Mucosa of rectum (tissue), 2 donors: ENCODE measurements at regions not wholly inside any gene's neighbourhood (a gene's known extent, or its start where the extent isn't known, plus 50 kb on each side); places are given as distances from the start of the nearest gene placed in this dataset.

Experiments used
- H3K27ac ChIP-seq, 2 donors: one replicate each; pipeline ENCODE4 v1.7.0; 2013; ENCODE audit warnings: inconsistent platforms in 2 of 2, low read depth in 2 of 2, low read length in 2 of 2
- H3K27me3 ChIP-seq, 2 donors: one replicate each; pipeline ENCODE4 v1.7.0; 2013; ENCODE audit warnings: low read length in 2 of 2; ENCODE audit not compliant: control insufficient read depth in 2 of 2, insufficient read depth in 2 of 2
- H3K36me3 ChIP-seq, 2 donors: one replicate each; pipeline ENCODE4 v1.7.0; 2013; ENCODE audit warnings: low read length in 2 of 2; ENCODE audit not compliant: control insufficient read depth in 2 of 2, insufficient read depth in 2 of 2
- H3K4me1 ChIP-seq, 2 donors: one replicate each; pipeline ENCODE4 v1.7.0; 2013; ENCODE audit warnings: low read length in 2 of 2, mild to moderate bottlenecking in 1 of 2; ENCODE audit not compliant: control insufficient read depth in 2 of 2, insufficient read depth in 2 of 2
- H3K4me3 ChIP-seq, 2 donors: one replicate each; pipeline ENCODE4 v1.7.0; 2013; ENCODE audit warnings: low read length in 2 of 2
- H3K9ac ChIP-seq, 2 donors: one replicate each; pipeline ENCODE4 v1.7.0; 2013; ENCODE audit warnings: low read length in 2 of 2, low read depth in 1 of 2, mild to moderate bottlenecking in 1 of 2
- H3K9me3 ChIP-seq, 2 donors: one replicate each; pipeline ENCODE4 v1.7.0; 2013; ENCODE audit warnings: low read length in 2 of 2; ENCODE audit not compliant: control insufficient read depth in 2 of 2
- donor health status: healthy.
- donor health status: Normal muscosa, but diverticular disease.

- Histone ChIP-seq H3K9ac (no peak overlapping the region), H3K4me1 (no peaks in the 10 kb centered on the region), H3K27me3 (no peaks in the 10 kb centered on the region), H3K36me3 (no peaks in the 10 kb centered on the region), H3K27ac (no peak overlapping the region), H3K4me3 (no peak overlapping the region), H3K9me3 (no peaks in the 10 kb centered on the region)
Observed at GRCh38 chr10:123305671-123306070, 151.5 kb downstream of the BUB3 start.

DNA sequence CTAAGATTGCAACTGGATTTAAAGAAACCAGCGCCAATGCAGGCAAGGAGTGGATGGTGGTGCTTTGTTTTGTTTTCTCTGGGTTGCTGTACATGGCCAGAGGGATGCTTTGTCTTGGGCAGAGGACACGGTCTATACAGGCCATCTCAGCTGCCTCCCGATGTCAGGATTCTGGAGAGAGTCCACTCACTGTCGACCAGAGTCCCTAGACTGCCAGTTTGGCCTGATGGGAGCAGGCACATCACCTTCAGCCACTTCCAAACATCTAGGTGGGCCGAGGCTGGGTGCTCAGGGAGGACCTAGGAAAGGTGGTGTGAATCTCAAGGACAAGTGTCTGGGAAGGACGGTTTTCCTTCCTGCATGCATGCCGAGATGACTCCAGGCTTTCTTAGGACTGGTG lies 152.1 kb downstream of the BUB3 start:
- Histone ChIP-seq H3K4me1 (no peaks in the 10 kb centered on the region), H3K9ac (no peak overlapping the region), H3K9me3 (no peaks in the 10 kb centered on the region), H3K36me3 (no peaks in the 10 kb centered on the region), H3K27me3 (no peaks in the 10 kb centered on the region), H3K4me3 (no peak overlapping the region), H3K27ac (no peak overlapping the region)

GRCh38 chr10:123309731-123310130 lies 155.5 kb downstream of the BUB3 start:
- Histone ChIP-seq H3K4me3 (no peak overlapping the region), H3K9ac (no peak overlapping the region), H3K9me3 (no peaks in the 10 kb centered on the region), H3K27me3 (no peaks in the 10 kb centered on the region), H3K27ac (no peak overlapping the region), H3K4me1 (no peaks in the 10 kb centered on the region), H3K36me3 (no peaks in the 10 kb centered on the region)

DNA sequence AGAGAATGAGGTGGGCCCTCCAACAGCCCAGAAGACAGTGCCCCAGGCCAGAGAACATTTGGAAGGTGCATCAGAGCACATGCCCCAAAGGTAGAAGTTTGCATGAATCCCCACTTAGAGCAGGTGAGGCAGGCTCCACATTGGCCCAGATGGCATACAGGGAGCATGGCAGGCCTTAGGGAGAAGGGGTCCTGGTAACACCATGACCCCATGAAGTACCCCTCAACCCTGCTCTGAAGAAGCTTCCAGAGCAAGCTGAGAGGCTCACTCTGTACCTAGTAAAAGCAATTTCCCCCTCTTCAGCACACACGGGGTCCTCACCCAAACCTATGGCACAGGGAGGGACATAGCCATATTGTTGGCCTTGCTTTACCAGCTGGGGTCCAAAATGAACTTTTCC lies 162.6 kb downstream of the BUB3 start:
- Histone ChIP-seq H3K27me3 (no peaks in the 10 kb centered on the region), H3K4me1 (no peaks in the 10 kb centered on the region), H3K9ac (no peak overlapping the region), H3K9me3 (no peaks in the 10 kb centered on the region), H3K36me3 (no peaks in the 10 kb centered on the region), H3K4me3 (no peak overlapping the region), H3K27ac (no peak overlapping the region)

DNA sequence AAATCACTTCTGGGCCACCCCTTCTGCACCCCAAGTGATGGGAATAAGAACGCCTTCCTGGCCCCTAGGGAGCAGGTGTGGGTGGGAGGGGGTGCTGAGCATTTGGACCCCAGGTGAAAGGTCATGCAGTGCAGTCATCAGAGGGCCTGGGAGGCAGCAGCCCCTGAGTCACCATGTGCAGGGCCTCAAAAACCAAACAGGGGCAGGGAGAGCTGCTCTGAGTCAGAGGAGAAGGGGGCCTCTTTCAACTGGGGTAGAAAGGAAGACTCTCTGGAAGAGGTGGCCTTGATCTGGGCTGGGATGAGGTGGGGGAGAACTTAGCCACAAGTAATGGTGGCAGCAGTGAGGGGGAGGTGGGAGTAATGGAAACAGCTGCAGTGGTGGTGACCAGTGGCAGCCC lies 164.3 kb downstream of the BUB3 start:
- H3K9ac ChIP-seq = no peak overlapping the region
- H3K36me3 ChIP-seq = no peaks in the 10 kb centered on the region
- H3K4me3 ChIP-seq = no peak overlapping the region
- no peaks in the 10 kb centered on the region for H3K9me3 ChIP-seq
- H3K4me1 ChIP-seq = no peaks in the 10 kb centered on the region
- H3K27me3 ChIP-seq = no peaks in the 10 kb centered on the region
- H3K27ac ChIP-seq = no peak overlapping the region

DNA sequence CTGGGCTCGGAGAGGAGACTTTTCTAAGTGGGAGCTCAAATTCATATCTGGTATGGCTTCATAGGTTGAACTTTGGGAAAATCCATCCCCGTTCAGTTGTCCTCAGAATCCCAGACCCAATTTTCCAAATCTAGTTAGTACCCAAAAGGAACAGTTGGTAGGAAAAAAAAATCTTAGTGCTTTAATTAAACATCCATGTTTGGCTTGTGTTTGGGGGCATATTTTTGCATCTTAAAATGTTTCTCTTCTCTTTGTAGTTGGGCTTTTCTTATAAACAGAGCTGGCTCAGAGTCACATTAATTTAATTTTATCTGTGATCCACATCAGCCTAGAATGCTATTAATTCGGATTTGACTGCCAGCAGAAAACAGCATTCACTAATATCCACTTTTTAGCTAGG lies 165.9 kb downstream of the BUB3 start:
- Histone ChIP-seq H3K27ac (no peak overlapping the region), H3K27me3 (no peaks in the 10 kb centered on the region), H3K4me1 (no peaks in the 10 kb centered on the region), H3K9me3 (no peaks in the 10 kb centered on the region), H3K36me3 (no peaks in the 10 kb centered on the region), H3K4me3 (no peak overlapping the region), H3K9ac (no peak overlapping the region)

DNA sequence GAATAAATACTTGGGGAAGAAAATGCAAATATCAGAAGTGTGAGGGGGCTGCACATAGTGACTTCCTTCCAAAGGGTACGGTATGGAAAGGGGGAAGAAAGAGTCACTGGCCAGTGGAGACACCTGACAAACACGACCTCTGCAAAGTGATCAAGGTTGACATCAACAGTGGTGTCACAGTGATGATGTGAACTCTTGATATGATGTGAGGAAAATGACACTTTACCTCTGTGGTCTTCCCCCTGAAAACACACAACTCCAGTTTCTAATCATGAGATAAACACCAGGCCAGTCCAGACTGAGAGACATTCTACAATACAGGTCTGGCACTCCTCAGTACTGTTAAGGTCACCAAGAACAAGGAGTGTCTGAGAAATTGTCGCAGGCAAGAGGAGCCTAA lies 169.7 kb downstream of the BUB3 start:
- H3K4me3 ChIP-seq = no peak overlapping the region
- no peaks in the 10 kb centered on the region for H3K9me3 ChIP-seq
- H3K27ac ChIP-seq = no peak overlapping the region
- H3K36me3 ChIP-seq = no peaks in the 10 kb centered on the region
- H3K4me1 ChIP-seq = no peaks in the 10 kb centered on the region
- no peak overlapping the region for H3K9ac ChIP-seq
- H3K27me3 ChIP-seq = no peaks in the 10 kb centered on the region

- H3K4me3 ChIP-seq = no peak overlapping the region
- H3K9ac ChIP-seq = no peak overlapping the region
- no peaks in the 10 kb centered on the region for H3K9me3 ChIP-seq
- H3K27me3 ChIP-seq = no peaks in the 10 kb centered on the region
- H3K4me1 ChIP-seq = no peaks in the 10 kb centered on the region
- H3K36me3 ChIP-seq = no peaks in the 10 kb centered on the region
- no peak overlapping the region for H3K27ac ChIP-seq
Observed at GRCh38 chr10:123325663-123326190, 171.5 kb downstream of the BUB3 start.

GRCh38 chr10:123326674-123327073 lies 172.5 kb downstream of the BUB3 start:
- Histone ChIP-seq H3K4me3 (no peak overlapping the region), H3K9ac (no peak overlapping the region), H3K4me1 (no peaks in the 10 kb centered on the region), H3K27ac (no peak overlapping the region), H3K27me3 (no peaks in the 10 kb centered on the region), H3K9me3 (no peaks in the 10 kb centered on the region), H3K36me3 (no peaks in the 10 kb centered on the region)

DNA sequence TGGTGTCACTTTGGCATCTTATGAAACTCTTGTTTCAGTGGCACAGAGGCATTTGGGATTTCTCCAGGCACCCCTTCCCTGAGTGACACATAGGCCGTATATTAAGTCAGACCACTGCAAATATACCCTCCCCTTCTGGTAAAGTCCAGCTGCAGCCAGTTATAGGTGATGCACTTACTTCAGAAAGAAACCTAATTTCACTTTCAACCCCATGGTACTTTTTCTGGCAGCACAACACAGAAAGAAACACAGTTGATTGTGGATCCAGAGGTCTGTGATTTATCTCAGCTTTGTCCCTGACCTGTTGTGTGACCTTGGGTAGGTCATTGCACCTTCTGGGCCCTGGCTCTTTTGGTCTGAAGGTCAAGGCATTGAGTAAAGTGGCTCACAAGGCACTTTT lies 173.2 kb downstream of the BUB3 start:
- no peak overlapping the region for H3K4me3 ChIP-seq
- no peaks in the 10 kb centered on the region for H3K9me3 ChIP-seq
- H3K27me3 ChIP-seq = no peaks in the 10 kb centered on the region
- no peak overlapping the region for H3K27ac ChIP-seq
- no peaks in the 10 kb centered on the region for H3K36me3 ChIP-seq
- no peak overlapping the region for H3K9ac ChIP-seq
- H3K4me1 ChIP-seq = no peaks in the 10 kb centered on the region

DNA sequence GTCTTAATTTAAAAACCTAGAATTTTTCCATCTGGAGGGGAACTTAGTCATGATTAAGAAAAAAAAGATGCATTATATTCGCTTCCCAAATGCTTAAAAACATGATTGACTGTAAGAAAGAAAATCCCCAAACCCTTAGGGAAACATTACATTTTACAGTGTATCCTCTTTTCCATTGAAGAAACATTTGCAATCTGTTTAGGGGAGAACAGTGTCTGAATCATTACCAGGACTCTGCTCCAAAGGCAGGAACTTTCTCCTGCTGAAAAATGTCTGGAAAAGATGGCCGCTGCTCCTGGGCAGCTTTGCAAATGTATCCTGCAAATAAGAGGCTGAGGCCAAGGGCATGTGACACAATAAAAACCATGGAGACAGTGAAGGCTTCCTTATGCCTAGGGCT lies 173.7 kb downstream of the BUB3 start:
- no peak overlapping the region for H3K27ac ChIP-seq

More for the DNA sequence above, 173.7 kb downstream of the BUB3 start:
- H3K4me1 ChIP-seq = no peaks in the 10 kb centered on the region
- no peaks in the 10 kb centered on the region for H3K9me3 ChIP-seq
- no peak overlapping the region for H3K4me3 ChIP-seq
- no peaks in the 10 kb centered on the region for H3K36me3 ChIP-seq
- no peak overlapping the region for H3K9ac ChIP-seq
- no peaks in the 10 kb centered on the region for H3K27me3 ChIP-seq
